HEK293 (cell line): ENCODE measurements at regions not wholly inside any gene's neighbourhood (a gene's known extent, or its start where the extent isn't known, plus 50 kb on each side); places are given as distances from the start of the nearest gene placed in this dataset.

Experiments used
- CTCF ChIA-PET: fragments of 350-600 bp; formaldehyde crosslinking; extraction: SDS; loops from one replicate; lab custom pipeline; 2021; ENCODE audit warnings: antibody characterized with exemption; lab: Yijun Ruan, JAX
- POLR2A ChIA-PET: fragments of 300-600 bp; formaldehyde crosslinking; extraction: SDS; loops from one replicate; lab custom pipeline; 2020; ENCODE audit warnings: antibody characterized with exemption, inconsistent platforms; lab: Yijun Ruan, JAX
- H3K27ac ChIP-seq: fragments of 200-500 bp; sonication (Bioruptor generic); 2 replicates; pipeline ENCODE4 v1.5.1; 2014; ENCODE audit warnings: low read depth, low read length, control low read depth, inconsistent platforms; ENCODE audit errors: extremely low read depth
- H3K36me3 ChIP-seq, 2 experiments: fragments of 200-500 bp in 1 of 2; sonication (Bioruptor generic) in 1 of 2; 1 replicate in 1 of 2; 2 replicates in 1 of 2; pipeline ENCODE4 v1.5.1; 2014 to 2017; ENCODE audit warnings: inconsistent platforms in 2 of 2, low read length in 2 of 2; ENCODE audit not compliant: control insufficient read depth in 2 of 2, insufficient read depth in 1 of 2
- H3K4me1 ChIP-seq: fragments of 200-500 bp; sonication (Bioruptor generic); 2 replicates; pipeline ENCODE4 v1.5.1; 2014; ENCODE audit warnings: mild to moderate bottlenecking, low read length, inconsistent platforms; ENCODE audit not compliant: control insufficient read depth, insufficient read depth
- H3K4me3 ChIP-seq: 2 replicates; pipeline ENCODE4 v1.5.1; 2011; ENCODE audit warnings: low read depth, mild to moderate bottlenecking, control low read depth, low read length, moderate library complexity
- H3K9me3 ChIP-seq: fragments of 200-500 bp; sonication (Bioruptor generic); 2 replicates; pipeline ENCODE4 v1.5.1; 2014; ENCODE audit warnings: low read depth, low read length, inconsistent platforms; ENCODE audit not compliant: control insufficient read depth, insufficient read depth
- MEIS1 ChIP-seq: sonication (generic); formaldehyde crosslinking; IDR thresholded peaks from 2 replicates; pipeline ENCODE4 v1.8.1; 2022; ENCODE audit warnings: missing genetic modification reagents, mild to moderate bottlenecking, borderline replicate concordance
- MZF1 ChIP-seq: fragments of 450-650 bp; formaldehyde crosslinking; IDR thresholded peaks from 2 replicates; pipeline ENCODE4 v1.5.1; 2017; ENCODE audit warnings: missing biosample characterization, missing genetic modification characterization, borderline replicate concordance
- REPIN1 ChIP-seq: fragments of 450-650 bp; formaldehyde crosslinking; IDR thresholded peaks from 2 replicates; pipeline ENCODE4 v1.5.1; 2017; ENCODE audit warnings: missing biosample characterization, missing genetic modification characterization, low read depth
- TSHZ1 ChIP-seq: fragments of 450-650 bp; formaldehyde crosslinking; IDR thresholded peaks from 2 replicates; pipeline ENCODE4 v1.5.1; 2016; ENCODE audit warnings: missing biosample characterization, missing genetic modification characterization, borderline replicate concordance
- WT1 ChIP-seq: fragments of 450-650 bp; formaldehyde crosslinking; IDR thresholded peaks from 2 replicates; pipeline ENCODE4 v1.5.1; 2016; ENCODE audit warnings: missing biosample characterization, missing genetic modification characterization
- YY2 ChIP-seq: fragments of 450-650 bp; formaldehyde crosslinking; IDR thresholded peaks from 2 replicates; pipeline ENCODE4 v1.5.1; 2016; ENCODE audit warnings: missing biosample characterization, missing genetic modification characterization
- ZBTB48 ChIP-seq: fragments of 450-650 bp; formaldehyde crosslinking; IDR thresholded peaks from 2 replicates; pipeline ENCODE4 v1.5.1; 2016; ENCODE audit warnings: missing biosample characterization, missing genetic modification characterization
- ZFP37 ChIP-seq: fragments of 450-650 bp; formaldehyde crosslinking; IDR thresholded peaks from 2 replicates; pipeline ENCODE4 v1.5.1; 2016; ENCODE audit warnings: missing biosample characterization, missing genetic modification characterization
- ZFP41 ChIP-seq: fragments of 450-650 bp; formaldehyde crosslinking; IDR thresholded peaks from 2 replicates; pipeline ENCODE4 v1.5.1; 2016; ENCODE audit warnings: missing biosample characterization, missing genetic modification characterization, borderline replicate concordance
- ZNF121 ChIP-seq: fragments of 450-650 bp; formaldehyde crosslinking; IDR thresholded peaks from 2 replicates; pipeline ENCODE4 v1.5.1; 2016; ENCODE audit warnings: missing biosample characterization, missing genetic modification characterization
- ZNF157 ChIP-seq: fragments of 450-650 bp; formaldehyde crosslinking; IDR thresholded peaks from 2 replicates; pipeline ENCODE4 v1.5.1; 2016; ENCODE audit warnings: missing biosample characterization, missing genetic modification characterization
- ZNF184 ChIP-seq: fragments of 450-650 bp; IDR thresholded peaks from 2 replicates; pipeline ENCODE4 v1.5.1; 2018; ENCODE audit warnings: missing biosample characterization, mild to moderate bottlenecking, missing genetic modification characterization
- ZNF19 ChIP-seq: fragments of 450-650 bp; formaldehyde crosslinking; IDR thresholded peaks from 2 replicates; pipeline ENCODE4; 2016; ENCODE audit warnings: missing biosample characterization, missing genetic modification characterization, low read depth
- ZNF221 ChIP-seq: fragments of 450-650 bp; formaldehyde crosslinking; IDR thresholded peaks from 2 replicates; pipeline ENCODE4 v1.5.1; 2017; ENCODE audit warnings: missing biosample characterization, missing genetic modification characterization, borderline replicate concordance
- ZNF23 ChIP-seq: fragments of 450-650 bp; formaldehyde crosslinking; IDR thresholded peaks from 2 replicates; pipeline ENCODE4 v1.5.1; 2016; ENCODE audit warnings: missing biosample characterization, missing genetic modification characterization, borderline replicate concordance
- ZNF24 ChIP-seq: fragments of 450-650 bp; formaldehyde crosslinking; IDR thresholded peaks from 2 replicates; pipeline ENCODE4 v1.5.1; 2016; ENCODE audit warnings: missing biosample characterization, missing genetic modification characterization
- ZNF274 ChIP-seq, 2 experiments: fragments of 200-500 bp in 1 of 2; fragments of 450-650 bp in 1 of 2; sonication (Bioruptor generic) in 1 of 2; formaldehyde crosslinking in 1 of 2; IDR thresholded peaks; 2 replicates each; pipeline versions ENCODE4 v1.5.1 to v1.6.1; 2014 to 2016; ENCODE audit warnings: borderline replicate concordance in 1 of 2, inconsistent platforms in 1 of 2, low read length in 1 of 2, missing biosample characterization in 1 of 2, missing genetic modification characterization in 1 of 2
- ZNF311 ChIP-seq: fragments of 450-650 bp; formaldehyde crosslinking; IDR thresholded peaks from 2 replicates; pipeline ENCODE4 v1.5.1; 2017; ENCODE audit warnings: missing biosample characterization, missing genetic modification characterization, borderline replicate concordance
- ZNF366 ChIP-seq: fragments of 450-650 bp; formaldehyde crosslinking; conservative IDR thresholded peaks from 2 replicates; pipeline ENCODE4 v1.5.1; 2016; ENCODE audit warnings: missing biosample characterization, missing genetic modification characterization
- ZNF473 ChIP-seq: fragments of 450-650 bp; formaldehyde crosslinking; IDR thresholded peaks from 2 replicates; pipeline ENCODE4 v1.5.1; 2017; ENCODE audit warnings: missing biosample characterization, missing genetic modification characterization
- ZNF501 ChIP-seq: fragments of 450-650 bp; formaldehyde crosslinking; IDR thresholded peaks from 2 replicates; pipeline ENCODE4 v1.5.1; 2016; ENCODE audit warnings: missing biosample characterization, missing genetic modification characterization
- ZNF600 ChIP-seq: fragments of 450-650 bp; formaldehyde crosslinking; IDR thresholded peaks from 2 replicates; pipeline ENCODE4 v1.5.1; 2016; ENCODE audit warnings: missing biosample characterization, missing genetic modification characterization
- ZNF639 ChIP-seq: fragments of 450-650 bp; formaldehyde crosslinking; IDR thresholded peaks from 2 replicates; pipeline ENCODE4 v1.5.1; 2016; ENCODE audit warnings: missing biosample characterization, missing genetic modification characterization
- ZNF645 ChIP-seq: fragments of 450-650 bp; formaldehyde crosslinking; IDR thresholded peaks from 2 replicates; pipeline ENCODE4; 2016; ENCODE audit warnings: missing biosample characterization, missing genetic modification characterization
- ZNF707 ChIP-seq: fragments of 450-650 bp; formaldehyde crosslinking; IDR thresholded peaks from 2 replicates; pipeline ENCODE4 v1.5.1; 2016; ENCODE audit warnings: missing biosample characterization, missing genetic modification characterization
- ZNF777 ChIP-seq: fragments of 450-650 bp; formaldehyde crosslinking; IDR thresholded peaks from 2 replicates; pipeline ENCODE4 v1.5.1; 2017; ENCODE audit warnings: missing biosample characterization, missing genetic modification characterization, borderline replicate concordance
- ZNF830 ChIP-seq: fragments of 450-650 bp; IDR thresholded peaks from 2 replicates; pipeline ENCODE4 v1.5.0; 2018; ENCODE audit warnings: missing biosample characterization, missing genetic modification characterization, low read depth, mild to moderate bottlenecking, moderate library complexity

- TF ChIP-seq ZNF366 (tag by site-specific recombination) (no peak), ZNF157 (no peak)
These were observed 439.0 kb downstream of the LRRIQ3 start (continued) for GRCh38 chr1:73759011-73759410.

- Histone ChIP-seq H3K36me3 (no peaks in the 10 kb centered on the region), H3K4me1 (no peaks in the 10 kb centered on the region), H3K4me3 (no peak overlapping the region), H3K9me3 (no peaks in the 10 kb centered on the region), H3K27ac (no peak overlapping the region)
- POLR2A ChIA-PET = no interaction called here
- TF ChIP-seq ZFP37 (tag by site-specific recombination) = no peak
- CTCF ChIA-PET = no interaction called here
These were observed 441.2 kb downstream of the LRRIQ3 start for GRCh38 chr1:73756817-73757216.

- CTCF ChIA-PET = no interaction called here
- TF ChIP-seq ZNF639 (tag by site-specific recombination) (no peak), ZNF121 (tag by site-specific recombination) (no peak), ZNF24 (tag by site-specific recombination) (no peak), ZNF23 (tag by site-specific recombination) (no peak), ZFP41 (tag by site-specific recombination) (no peak), ZNF707 (tag by site-specific recombination) (no peak), ZBTB48 (no peak), MEIS1 (no peak), ZNF274 (IDR thresholded peaks at IDR 0.05; ENCODE audit: low read length) (no peak), ZNF274 (tag by site-specific recombination; IDR thresholded peaks at IDR 0.05; ENCODE audit: borderline replicate concordance) (no peak), ZNF19 (tag by site-specific recombination) (no peak), ZNF501 (tag by site-specific recombination) (no peak), ZNF473 (tag by site-specific recombination) (no peak), ZNF777 (tag by site-specific recombination) (no peak), ZNF221 (tag by site-specific recombination) (no peak)
- TF ChIP-seq, all 188 proteins: peak for 0
- H3K36me3 ChIP-seq = no peaks in the 10 kb centered on the region
- POLR2A ChIA-PET = no interaction called here
- H3K9me3 ChIP-seq = no peaks in the 10 kb centered on the region
- H3K4me1 ChIP-seq = no peaks in the 10 kb centered on the region
- no peak overlapping the region for H3K27ac ChIP-seq
- no peak overlapping the region for H3K4me3 ChIP-seq
These were observed 442.3 kb downstream of the LRRIQ3 start for GRCh38 chr1:73755649-73756048.

GRCh38 chr1:73749996-73750395 is 448.0 kb downstream of the LRRIQ3 start:
- Histone ChIP-seq H3K9me3 (no peaks in the 10 kb centered on the region), H3K4me1 (no peaks in the 10 kb centered on the region), H3K4me3 (no peak overlapping the region), H3K36me3 (no peaks in the 10 kb centered on the region), H3K27ac (no peak overlapping the region)
- ChIA-PET CTCF (no interaction called here), POLR2A (no interaction called here)
- no peak for TF ChIP-seq TSHZ1 (tag by site-specific recombination)
- TF ChIP-seq WT1 (tag by site-specific recombination) = no peak
- TF ChIP-seq MZF1 (tag by site-specific recombination) = no peak
- TF ChIP-seq YY2 (tag by site-specific recombination) = no peak
- no peak for TF ChIP-seq ZNF184
- TF ChIP-seq REPIN1 (tag by site-specific recombination) = no peak
- no peak for TF ChIP-seq ZNF830 (tag by site-specific recombination)
- no peak for TF ChIP-seq ZNF311 (tag by site-specific recombination)
- no peak for TF ChIP-seq ZNF645 (tag by site-specific recombination)
- TF ChIP-seq ZNF600 (tag by site-specific recombination) = no peak
